H1 (cell line): ENCODE measurements at regions not wholly inside any gene's neighbourhood (a gene's known extent, or its start where the extent isn't known, plus 50 kb on each side); places are given as distances from the start of the nearest gene placed in this dataset.
"Not testable (repeated sequence)": the region's sequence is repeated elsewhere in the genome, so short reads cannot be mapped to it uniquely, and the experiment has no call there.

Experiments
- CTCF ChIA-PET: fragments of 300-600 bp; sonication (Branson Sonifier 250); formaldehyde crosslinking; loops from one replicate; lab custom pipeline; 2021; ENCODE audit not compliant: partially characterized antibody; lab: Charles Lee
- POLR2A ChIA-PET: fragments of 300-600 bp; sonication (Branson Sonifier 250); formaldehyde crosslinking; loops from one replicate; lab custom pipeline; 2021; ENCODE audit warnings: inconsistent platforms; ENCODE audit not compliant: partially characterized antibody; lab: Charles Lee
- DNase-seq, 2 experiments: peaks; one replicate each; pipeline versions ENCODE4 v3.0.0 to v3.0.0-alpha.2; 2010 to 2022; ENCODE audit warnings: low spot score in 2 of 2, low read depth in 1 of 2, mixed read lengths in 1 of 2
- FAIRE-seq: peaks from 2 replicates; lab custom pipeline; 2011; peaks lifted over from hg19 to GRCh38; lab: Jason Lieb, UNC
- H2AFZ ChIP-seq: 2 replicates; pipeline ENCODE4 v1.8.1; 2012; ENCODE audit warnings: low read length, inconsistent platforms
- H2AK5ac ChIP-seq: 2 replicates; pipeline ENCODE4 v1.6.1; 2013; ENCODE audit warnings: low read depth, low read length
- H2BK120ac ChIP-seq: replicated peaks from 2 replicates; pipeline ENCODE3; 2013; ENCODE audit warnings: low read depth, low read length, inconsistent platforms
- H2BK12ac ChIP-seq: 2 replicates; pipeline ENCODE4 v1.6.1; 2013; ENCODE audit warnings: low read depth, low read length
- H2BK15ac ChIP-seq: 2 replicates; pipeline ENCODE4 v1.6.1; 2013; ENCODE audit warnings: low read length
- H2BK20ac ChIP-seq: 2 replicates; pipeline ENCODE4 v1.6.1; 2013; ENCODE audit warnings: low read length
- H2BK5ac ChIP-seq: 2 replicates; pipeline ENCODE4 v1.6.1; 2013; ENCODE audit warnings: low read depth, low read length
- H3K14ac ChIP-seq: 2 replicates; pipeline ENCODE4 v1.6.1; 2013; ENCODE audit warnings: inconsistent platforms; ENCODE audit not compliant: insufficient read length
- H3K18ac ChIP-seq: 2 replicates; pipeline ENCODE4 v1.6.1; 2013; ENCODE audit warnings: low read length; ENCODE audit errors: extremely low read depth
- H3K23ac ChIP-seq: 2 replicates; pipeline ENCODE4 v1.6.1; 2013; ENCODE audit warnings: inconsistent platforms; ENCODE audit not compliant: insufficient read length
- H3K23me2 ChIP-seq: 2 replicates; pipeline ENCODE4 v1.6.1; 2013; ENCODE audit warnings: low read depth, low read length
- H3K27ac ChIP-seq: 2 replicates; pipeline ENCODE4 v1.6.1; 2011; ENCODE audit warnings: low read depth, low read length, inconsistent platforms
- H3K27me3 ChIP-seq, 4 experiments: replicated peaks in 1 of 4; 1 replicate in 1 of 4; 2 replicates in 3 of 4; pipeline versions ENCODE4 v1.6.1 to v1.8.1; 2011 to 2013; ENCODE audit warnings: low read length in 3 of 4, mild to moderate bottlenecking in 3 of 4, inconsistent platforms in 2 of 4, mixed read lengths in 2 of 4, moderate library complexity in 1 of 4; ENCODE audit not compliant: control insufficient read depth in 3 of 4, insufficient read depth in 3 of 4; ENCODE audit errors: extremely low read depth in 1 of 4
- H3K36me3 ChIP-seq, 4 experiments: 2 replicates each; pipeline versions ENCODE4 v1.6.1 to v1.8.1; 2011 to 2013; ENCODE audit warnings: mild to moderate bottlenecking in 4 of 4, low read length in 3 of 4, moderate library complexity in 2 of 4, control low read depth in 1 of 4, inconsistent platforms in 1 of 4; ENCODE audit not compliant: insufficient read depth in 4 of 4, control insufficient read depth in 2 of 4
- H3K4ac ChIP-seq: replicated peaks from 2 replicates; pipeline ENCODE3; 2013; ENCODE audit warnings: low read length, low read depth, mixed read lengths, inconsistent platforms; ENCODE audit not compliant: insufficient read length
- H3K4me1 ChIP-seq, 4 experiments: replicated peaks in 1 of 4; 1 replicate in 1 of 4; 2 replicates in 3 of 4; pipeline versions ENCODE4 v1.6.1 to v1.8.1; 2011 to 2013; ENCODE audit warnings: low read length in 3 of 4, inconsistent platforms in 2 of 4, mixed read lengths in 1 of 4; ENCODE audit not compliant: insufficient read depth in 4 of 4, control insufficient read depth in 3 of 4
- H3K4me2 ChIP-seq, 2 experiments: 2 replicates each; pipeline versions ENCODE4 v1.6.1 to v1.8.1; 2011 to 2013; ENCODE audit warnings: low read depth in 2 of 2, low read length in 2 of 2, control low read depth in 1 of 2, inconsistent platforms in 1 of 2, mild to moderate bottlenecking in 1 of 2; ENCODE audit not compliant: insufficient read depth in 1 of 2
- H3K4me3 ChIP-seq, 4 experiments: fragments of 200-600, 300-600 bp in 1 of 4; sonication (generic), shearing (Covaris generic), sonication (Bioruptor Twin) in 1 of 4; 2 replicates each; pipeline versions ENCODE4 v1.5.1 to v1.8.1; 2011 to 2016; ENCODE audit warnings: low read length in 4 of 4, low read depth in 3 of 4, control low read depth in 2 of 4, inconsistent platforms in 2 of 4, mild to moderate bottlenecking in 2 of 4, mixed read lengths in 1 of 4, moderate library complexity in 1 of 4; ENCODE audit not compliant: insufficient read depth in 2 of 4; ENCODE audit errors: extremely low read depth in 1 of 4
- H3K56ac ChIP-seq: replicated peaks from 2 replicates; pipeline ENCODE3; 2013; ENCODE audit warnings: low read depth, mild to moderate bottlenecking, mixed read lengths, low read length, inconsistent platforms; ENCODE audit not compliant: insufficient read length
- H3K79me1 ChIP-seq: 2 replicates; pipeline ENCODE4 v1.6.1; 2013; ENCODE audit warnings: low read depth, low read length, control low read depth
- H3K79me2 ChIP-seq, 2 experiments: 2 replicates each; pipeline versions ENCODE4 v1.6.1 to v1.8.1; 2012 to 2013; ENCODE audit warnings: low read length in 2 of 2, mild to moderate bottlenecking in 2 of 2, inconsistent platforms in 1 of 2; ENCODE audit not compliant: insufficient read depth in 2 of 2, control insufficient read depth in 1 of 2
- H3K9ac ChIP-seq, 4 experiments: replicated peaks in 1 of 4; 1 replicate in 1 of 4; 2 replicates in 3 of 4; pipeline versions ENCODE4 v1.6.1 to v1.8.1; 2011 to 2013; ENCODE audit warnings: low read depth in 3 of 4, low read length in 3 of 4, control low read depth in 2 of 4, mild to moderate bottlenecking in 2 of 4, moderate library complexity in 2 of 4, inconsistent platforms in 1 of 4; ENCODE audit errors: extremely low read depth in 1 of 4
- H3K9me3 ChIP-seq, 2 experiments: 2 replicates each; pipeline versions ENCODE4 v1.6.1 to v1.8.1; 2012 to 2013; ENCODE audit warnings: mild to moderate bottlenecking in 2 of 2, moderate library complexity in 2 of 2, control low read depth in 1 of 2, inconsistent platforms in 1 of 2, low read depth in 1 of 2, low read length in 1 of 2, mixed read lengths in 1 of 2; ENCODE audit not compliant: insufficient read depth in 2 of 2
- H4K20me1 ChIP-seq, 2 experiments: replicated peaks in 1 of 2; 2 replicates each; pipeline versions ENCODE3 to v1.8.1; 2011 to 2013; ENCODE audit warnings: inconsistent platforms in 2 of 2, low read length in 2 of 2, mild to moderate bottlenecking in 1 of 2; ENCODE audit not compliant: insufficient read depth in 2 of 2, control insufficient read depth in 1 of 2
- H4K5ac ChIP-seq: 2 replicates; pipeline ENCODE4 v1.6.1; 2013; ENCODE audit warnings: low read length, low read depth, mixed read lengths, inconsistent platforms; ENCODE audit not compliant: insufficient read length
- H4K8ac ChIP-seq: 2 replicates; pipeline ENCODE4 v1.8.0; 2013; ENCODE audit warnings: mild to moderate bottlenecking, moderate library complexity, low read length, inconsistent platforms; ENCODE audit not compliant: insufficient read depth; ENCODE audit errors: extremely low read depth
- H4K91ac ChIP-seq: replicated peaks from 2 replicates; pipeline ENCODE3; 2013; ENCODE audit warnings: low read length, mixed read lengths, inconsistent platforms; ENCODE audit not compliant: insufficient read length
- WGBS, 2 experiments: shearing (Covaris generic) in 1 of 2; methylation state at CpG; one replicate each; pipeline versions ENCODE4 v1.1.6 to v1.1.7; 2013 to 2015; ENCODE audit warnings: low lambda C conversion rate in 2 of 2, mixed read lengths in 2 of 2, inconsistent platforms in 1 of 2, low coverage in 1 of 2, missing lambda C conversion rate in 1 of 2; ENCODE audit not compliant: insufficient replicate concordance in 2 of 2, insufficient coverage in 1 of 2, insufficient read length in 1 of 2; ENCODE audit errors: extremely low coverage in 1 of 2, missing lambda C conversion rate in 1 of 2; 5-methylcytosine and 5-hydroxymethylcytosine counted together

- H2BK120ac ChIP-seq, H2AFZ ChIP-seq, H4K20me1 ChIP-seq, H4K5ac ChIP-seq, FAIRE-seq, POLR2A ChIA-PET, H3K23ac ChIP-seq, H4K8ac ChIP-seq, H2AK5ac ChIP-seq, H3K56ac ChIP-seq, H3K27me3 ChIP-seq, CTCF ChIA-PET, H3K79me2 ChIP-seq, H3K4me1 ChIP-seq, H3K18ac ChIP-seq, H2BK12ac ChIP-seq, H3K27ac ChIP-seq, H3K4me3 ChIP-seq, H3K4ac ChIP-seq, H3K4me2 ChIP-seq, H2BK15ac ChIP-seq, H3K79me1 ChIP-seq, H2BK20ac ChIP-seq, DNase-seq, H3K36me3 ChIP-seq, H3K23me2 ChIP-seq, H3K14ac ChIP-seq, H4K91ac ChIP-seq, H2BK5ac ChIP-seq, H3K9ac ChIP-seq: not testable (repeated sequence)
- H3K9me3 ChIP-seq = peaks cover 0 to 10% of the 10 kb centered on the region in 2 experiments; a peak in 1 of 4 replicates
- WGBS, 2 experiments = 92% methylated on average over 6 of the region's 6 CpGs; no CpG with 5 or more reads in 1 of the 2 experiments
Measured at GRCh38 chr2:198855746-198856145, 602.0 kb downstream of the SATB2 start.
